GM23338 (cell line): ENCODE measurements at regions not wholly inside any gene's neighbourhood (a gene's known extent, or its start where the extent isn't known, plus 50 kb on each side); places are given as distances from the start of the nearest gene placed in this dataset.

ENCODE experiments used
- CREB1 ChIP-seq: fragments of 250-450 bp; sonication (Bioruptor Pico); IDR thresholded peaks from 2 replicates; pipeline ENCODE4 v1.5.0; 2020; ENCODE audit warnings: low read depth, mild to moderate bottlenecking, moderate library complexity
- EZH2 ChIP-seq: fragments of 200-600 bp; sonication (generic); IDR thresholded peaks from one replicate; pipeline ENCODE4 v1.8.0; 2017; ENCODE audit warnings: antibody characterized with exemption, mild to moderate bottlenecking, low read depth; ENCODE audit not compliant: unreplicated experiment
- EZH2phosphoT487 ChIP-seq: fragments of 200-600 bp; sonication (generic); IDR thresholded peaks from one replicate; pipeline ENCODE4 v1.8.1; 2018; ENCODE audit warnings: antibody characterized with exemption; ENCODE audit not compliant: unreplicated experiment
- POLR2AphosphoS5 ChIP-seq: IDR thresholded peaks from 2 replicates; pipeline ENCODE4 v1.6.1; 2016; ENCODE audit warnings: antibody characterized with exemption, low read depth
- STAT1 ChIP-seq: IDR thresholded peaks from one replicate; pipeline ENCODE4 v1.6.1; 2016; ENCODE audit warnings: antibody characterized with exemption; ENCODE audit not compliant: unreplicated experiment
- ZNF114 ChIP-seq: fragments of 250-450 bp; sonication (Bioruptor Pico); IDR thresholded peaks from 2 replicates; pipeline ENCODE4 v1.5.0; 2020; ENCODE audit warnings: mild to moderate bottlenecking, moderate library complexity
- ZNF331 ChIP-seq: fragments of 250-450 bp; sonication (Bioruptor Pico); IDR thresholded peaks from 2 replicates; pipeline ENCODE4 v1.5.0; 2020; ENCODE audit warnings: low read depth, mild to moderate bottlenecking, moderate library complexity
- TF ChIP-seq, protein P1 (sequence below), 2 experiments: fragments of 200-600 bp in 1 of 2; sonication (generic) in 1 of 2; conservative IDR thresholded peaks; 2 replicates each; pipeline versions ENCODE4 v1.5.1 to v1.6.1; 2016 to 2017; ENCODE audit warnings: antibody characterized with exemption in 2 of 2, low read depth in 2 of 2, mild to moderate bottlenecking in 2 of 2, moderate library complexity in 1 of 2
- TF ChIP-seq, protein P2 (sequence below): IDR thresholded peaks from 2 replicates; pipeline ENCODE4 v1.6.1; 2016; ENCODE audit warnings: antibody characterized with exemption
- TF ChIP-seq, protein P3 (sequence below): IDR thresholded peaks from one replicate; pipeline ENCODE4 v1.6.1; 2018; ENCODE audit warnings: antibody characterized with exemption; ENCODE audit not compliant: unreplicated experiment

DNA sequence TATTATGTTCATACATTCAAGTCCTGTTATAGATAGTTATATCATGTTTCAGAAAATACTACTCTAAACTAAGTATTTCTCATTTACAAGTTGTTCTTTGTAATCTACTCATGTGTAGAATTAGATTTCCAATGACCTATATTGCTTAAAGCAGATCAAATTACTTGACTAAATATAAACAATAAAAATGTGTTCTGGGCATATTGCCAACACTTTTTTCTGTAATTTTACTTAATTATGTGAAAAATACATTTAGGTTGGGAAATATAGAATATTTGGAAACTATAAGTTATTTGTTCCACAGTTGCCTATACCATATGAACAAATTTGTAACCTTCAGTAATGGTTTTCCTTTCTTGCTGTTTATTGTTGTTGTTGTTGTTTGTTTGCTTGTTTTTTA lies 275.2 kb upstream of the PCDH9 start:
- no peak for TF ChIP-seq POLR2AphosphoS5
- TF ChIP-seq, protein P1, sequence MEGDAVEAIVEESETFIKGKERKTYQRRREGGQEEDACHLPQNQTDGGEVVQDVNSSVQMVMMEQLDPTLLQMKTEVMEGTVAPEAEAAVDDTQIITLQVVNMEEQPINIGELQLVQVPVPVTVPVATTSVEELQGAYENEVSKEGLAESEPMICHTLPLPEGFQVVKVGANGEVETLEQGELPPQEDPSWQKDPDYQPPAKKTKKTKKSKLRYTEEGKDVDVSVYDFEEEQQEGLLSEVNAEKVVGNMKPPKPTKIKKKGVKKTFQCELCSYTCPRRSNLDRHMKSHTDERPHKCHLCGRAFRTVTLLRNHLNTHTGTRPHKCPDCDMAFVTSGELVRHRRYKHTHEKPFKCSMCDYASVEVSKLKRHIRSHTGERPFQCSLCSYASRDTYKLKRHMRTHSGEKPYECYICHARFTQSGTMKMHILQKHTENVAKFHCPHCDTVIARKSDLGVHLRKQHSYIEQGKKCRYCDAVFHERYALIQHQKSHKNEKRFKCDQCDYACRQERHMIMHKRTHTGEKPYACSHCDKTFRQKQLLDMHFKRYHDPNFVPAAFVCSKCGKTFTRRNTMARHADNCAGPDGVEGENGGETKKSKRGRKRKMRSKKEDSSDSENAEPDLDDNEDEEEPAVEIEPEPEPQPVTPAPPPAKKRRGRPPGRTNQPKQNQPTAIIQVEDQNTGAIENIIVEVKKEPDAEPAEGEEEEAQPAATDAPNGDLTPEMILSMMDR (conservative IDR thresholded peaks at IDR 0.05; ENCODE audit: low read depth in 2 of 2) = no peak
- TF ChIP-seq, protein P2, sequence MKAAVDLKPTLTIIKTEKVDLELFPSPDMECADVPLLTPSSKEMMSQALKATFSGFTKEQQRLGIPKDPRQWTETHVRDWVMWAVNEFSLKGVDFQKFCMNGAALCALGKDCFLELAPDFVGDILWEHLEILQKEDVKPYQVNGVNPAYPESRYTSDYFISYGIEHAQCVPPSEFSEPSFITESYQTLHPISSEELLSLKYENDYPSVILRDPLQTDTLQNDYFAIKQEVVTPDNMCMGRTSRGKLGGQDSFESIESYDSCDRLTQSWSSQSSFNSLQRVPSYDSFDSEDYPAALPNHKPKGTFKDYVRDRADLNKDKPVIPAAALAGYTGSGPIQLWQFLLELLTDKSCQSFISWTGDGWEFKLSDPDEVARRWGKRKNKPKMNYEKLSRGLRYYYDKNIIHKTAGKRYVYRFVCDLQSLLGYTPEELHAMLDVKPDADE = no peak
- TF ChIP-seq EZH2phosphoT487 = no peak
- TF ChIP-seq ZNF331 (CRISPR knock-in tag) = no peak
- no peak for TF ChIP-seq EZH2
- TF ChIP-seq ZNF114 (CRISPR knock-in tag) = no peak
- no peak for TF ChIP-seq CREB1 (CRISPR knock-in tag)
- TF ChIP-seq, protein P3, sequence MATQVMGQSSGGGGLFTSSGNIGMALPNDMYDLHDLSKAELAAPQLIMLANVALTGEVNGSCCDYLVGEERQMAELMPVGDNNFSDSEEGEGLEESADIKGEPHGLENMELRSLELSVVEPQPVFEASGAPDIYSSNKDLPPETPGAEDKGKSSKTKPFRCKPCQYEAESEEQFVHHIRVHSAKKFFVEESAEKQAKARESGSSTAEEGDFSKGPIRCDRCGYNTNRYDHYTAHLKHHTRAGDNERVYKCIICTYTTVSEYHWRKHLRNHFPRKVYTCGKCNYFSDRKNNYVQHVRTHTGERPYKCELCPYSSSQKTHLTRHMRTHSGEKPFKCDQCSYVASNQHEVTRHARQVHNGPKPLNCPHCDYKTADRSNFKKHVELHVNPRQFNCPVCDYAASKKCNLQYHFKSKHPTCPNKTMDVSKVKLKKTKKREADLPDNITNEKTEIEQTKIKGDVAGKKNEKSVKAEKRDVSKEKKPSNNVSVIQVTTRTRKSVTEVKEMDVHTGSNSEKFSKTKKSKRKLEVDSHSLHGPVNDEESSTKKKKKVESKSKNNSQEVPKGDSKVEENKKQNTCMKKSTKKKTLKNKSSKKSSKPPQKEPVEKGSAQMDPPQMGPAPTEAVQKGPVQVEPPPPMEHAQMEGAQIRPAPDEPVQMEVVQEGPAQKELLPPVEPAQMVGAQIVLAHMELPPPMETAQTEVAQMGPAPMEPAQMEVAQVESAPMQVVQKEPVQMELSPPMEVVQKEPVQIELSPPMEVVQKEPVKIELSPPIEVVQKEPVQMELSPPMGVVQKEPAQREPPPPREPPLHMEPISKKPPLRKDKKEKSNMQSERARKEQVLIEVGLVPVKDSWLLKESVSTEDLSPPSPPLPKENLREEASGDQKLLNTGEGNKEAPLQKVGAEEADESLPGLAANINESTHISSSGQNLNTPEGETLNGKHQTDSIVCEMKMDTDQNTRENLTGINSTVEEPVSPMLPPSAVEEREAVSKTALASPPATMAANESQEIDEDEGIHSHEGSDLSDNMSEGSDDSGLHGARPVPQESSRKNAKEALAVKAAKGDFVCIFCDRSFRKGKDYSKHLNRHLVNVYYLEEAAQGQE = no peak
- TF ChIP-seq STAT1 = no peak
